ENCODE measurements at regions not wholly inside any gene's neighbourhood (a gene's known extent, or its start where the extent isn't known, plus 50 kb on each side); places are given as distances from the start of the nearest gene placed in this dataset.

DNA sequence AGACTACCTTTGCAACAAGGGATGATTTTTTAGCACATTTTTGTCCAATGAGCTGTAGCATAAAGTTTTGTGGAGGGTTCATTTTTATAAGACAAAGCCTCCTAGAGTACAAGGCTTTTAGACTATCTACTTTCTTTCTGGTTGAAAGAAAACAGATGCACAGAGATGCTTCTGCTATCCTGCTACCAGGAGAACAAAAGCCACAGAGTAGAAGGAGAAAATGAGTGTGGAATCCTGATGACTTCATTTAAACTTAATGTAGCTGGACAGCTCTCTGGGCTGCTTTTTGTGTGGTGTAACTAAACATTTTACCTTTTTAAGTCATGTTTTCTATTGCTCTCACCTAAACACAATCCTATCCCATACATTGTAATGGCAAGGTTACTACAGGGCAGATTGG, 1009.4 kb downstream of the TLE1 start:
- Histone ChIP-seq H3K27me3 (ENCODE audit: control insufficient read depth, low read length) (no peaks in the 10 kb centered on the region), H4K20me1 (ENCODE audit: control insufficient read depth, insufficient read depth, low read depth, low read length) (no peaks in the 10 kb centered on the region), H3K9me3 (ENCODE audit: control insufficient read depth, insufficient read depth, low read length) (no peaks in the 10 kb centered on the region), H3K36me3 (ENCODE audit: control insufficient read depth, low read length) (no peaks in the 10 kb centered on the region), H3K79me2 (ENCODE audit: control insufficient read depth, low read length) (no peaks in the 10 kb centered on the region), H3K4me1 (ENCODE audit: control insufficient read depth, low read length) (no peaks in the 10 kb centered on the region), H3K4me2 (ENCODE audit: low read length) (no peak overlapping the region), H3K27ac (ENCODE audit: low read depth, low read length) (no peak overlapping the region), H3F3A (ENCODE audit: control insufficient read depth, insufficient read depth) (no peaks in the 10 kb centered on the region), H3K9me2 (replicated peaks; ENCODE audit: control insufficient read depth, low read length) (no peaks in the 10 kb centered on the region), H3K4me3 (ENCODE audit: low read length) (no peak overlapping the region)
- TF ChIP-seq, protein P1, sequence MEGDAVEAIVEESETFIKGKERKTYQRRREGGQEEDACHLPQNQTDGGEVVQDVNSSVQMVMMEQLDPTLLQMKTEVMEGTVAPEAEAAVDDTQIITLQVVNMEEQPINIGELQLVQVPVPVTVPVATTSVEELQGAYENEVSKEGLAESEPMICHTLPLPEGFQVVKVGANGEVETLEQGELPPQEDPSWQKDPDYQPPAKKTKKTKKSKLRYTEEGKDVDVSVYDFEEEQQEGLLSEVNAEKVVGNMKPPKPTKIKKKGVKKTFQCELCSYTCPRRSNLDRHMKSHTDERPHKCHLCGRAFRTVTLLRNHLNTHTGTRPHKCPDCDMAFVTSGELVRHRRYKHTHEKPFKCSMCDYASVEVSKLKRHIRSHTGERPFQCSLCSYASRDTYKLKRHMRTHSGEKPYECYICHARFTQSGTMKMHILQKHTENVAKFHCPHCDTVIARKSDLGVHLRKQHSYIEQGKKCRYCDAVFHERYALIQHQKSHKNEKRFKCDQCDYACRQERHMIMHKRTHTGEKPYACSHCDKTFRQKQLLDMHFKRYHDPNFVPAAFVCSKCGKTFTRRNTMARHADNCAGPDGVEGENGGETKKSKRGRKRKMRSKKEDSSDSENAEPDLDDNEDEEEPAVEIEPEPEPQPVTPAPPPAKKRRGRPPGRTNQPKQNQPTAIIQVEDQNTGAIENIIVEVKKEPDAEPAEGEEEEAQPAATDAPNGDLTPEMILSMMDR (IDR thresholded peaks at IDR 0.05; ENCODE audit: low read depth, low read length, poor library complexity, severe bottlenecking) = no peak
- no peak for TF ChIP-seq EZH2phosphoT487 (IDR thresholded peaks at IDR 0.05; ENCODE audit: borderline replicate concordance, low read length)

DNA sequence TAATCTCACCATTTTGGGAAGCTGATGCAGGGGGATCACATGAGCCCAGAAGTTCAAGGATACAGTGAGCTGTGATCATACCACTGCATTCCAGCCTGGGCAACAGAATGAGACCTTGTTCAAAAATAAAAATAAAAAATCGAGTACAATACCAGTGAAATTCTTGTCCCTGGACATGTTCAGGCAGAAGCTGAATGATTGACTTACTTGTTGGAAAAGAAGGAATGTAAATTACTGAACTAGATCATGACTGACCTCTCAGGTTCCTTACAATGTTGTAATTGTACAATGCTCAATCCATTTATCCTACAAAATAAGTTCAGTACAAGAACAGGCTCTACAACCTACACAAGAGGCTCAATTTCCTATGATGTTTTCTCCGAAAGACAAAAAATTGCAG, 1010.4 kb downstream of the TLE1 start:
- H3K79me2 ChIP-seq (ENCODE audit: control insufficient read depth, low read length) = no peaks in the 10 kb centered on the region
- H3K36me3 ChIP-seq (ENCODE audit: control insufficient read depth, low read length) = no peaks in the 10 kb centered on the region
- H3K4me1 ChIP-seq (ENCODE audit: control insufficient read depth, low read length) = no peaks in the 10 kb centered on the region
- H3K27me3 ChIP-seq (ENCODE audit: control insufficient read depth, low read length) = no peaks in the 10 kb centered on the region
- H3K4me2 ChIP-seq (ENCODE audit: low read length) = no peak overlapping the region
- H3K4me3 ChIP-seq (ENCODE audit: low read length) = no peak overlapping the region
- H4K20me1 ChIP-seq (ENCODE audit: control insufficient read depth, insufficient read depth, low read depth, low read length) = no peaks in the 10 kb centered on the region
- TF ChIP-seq, protein P1 (IDR thresholded peaks at IDR 0.05; ENCODE audit: low read depth, low read length, poor library complexity, severe bottlenecking) = no peak
- H3K9me2 ChIP-seq (replicated peaks; ENCODE audit: control insufficient read depth, low read length) = no peaks in the 10 kb centered on the region
- no peaks in the 10 kb centered on the region for H3K9me3 ChIP-seq (ENCODE audit: control insufficient read depth, insufficient read depth, low read length)
- H3F3A ChIP-seq (ENCODE audit: control insufficient read depth, insufficient read depth) = no peaks in the 10 kb centered on the region
- no peak overlapping the region for H3K27ac ChIP-seq (ENCODE audit: low read depth, low read length)

DNA sequence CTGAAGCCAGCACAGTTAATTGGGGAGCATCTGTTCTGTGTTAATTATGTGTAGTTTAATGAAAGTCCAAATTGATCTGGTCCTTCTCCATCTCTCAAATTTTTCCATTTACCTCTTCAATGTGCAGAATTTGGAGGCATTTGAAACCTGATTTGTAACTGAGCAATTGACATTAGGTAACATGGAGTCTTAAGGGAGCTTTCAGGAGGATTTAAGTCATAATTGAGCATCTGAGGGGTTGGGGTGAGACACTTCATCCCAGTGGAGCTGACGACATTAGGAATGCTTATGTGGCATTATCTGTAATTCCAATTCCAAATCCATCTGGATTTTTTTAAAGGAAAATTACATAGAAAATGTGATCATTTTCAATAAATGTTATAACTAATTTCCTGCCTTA, 1015.9 kb downstream of the TLE1 start:
- Histone ChIP-seq H3F3A (ENCODE audit: control insufficient read depth, insufficient read depth) (no peaks in the 10 kb centered on the region), H3K9me2 (replicated peaks; ENCODE audit: control insufficient read depth, low read length) (no peaks in the 10 kb centered on the region), H3K9me3 (ENCODE audit: control insufficient read depth, insufficient read depth, low read length) (peaks cover 8% of the 10 kb centered on the region; the same call in 1 of the 2 replicates), H3K79me2 (ENCODE audit: control insufficient read depth, low read length) (no peaks in the 10 kb centered on the region), H3K4me3 (ENCODE audit: low read length) (no peak overlapping the region), H3K36me3 (ENCODE audit: control insufficient read depth, low read length) (no peaks in the 10 kb centered on the region), H3K4me2 (ENCODE audit: low read length) (no peak overlapping the region), H3K27ac (ENCODE audit: low read depth, low read length) (no peak overlapping the region), H4K20me1 (ENCODE audit: control insufficient read depth, insufficient read depth, low read depth, low read length) (no peaks in the 10 kb centered on the region), H3K4me1 (ENCODE audit: control insufficient read depth, low read length) (no peaks in the 10 kb centered on the region), H3K27me3 (ENCODE audit: control insufficient read depth, low read length) (no peaks in the 10 kb centered on the region)
- TF ChIP-seq, protein P1 (IDR thresholded peaks at IDR 0.05; ENCODE audit: low read depth, low read length, poor library complexity, severe bottlenecking) = no peak
- no peak for TF ChIP-seq EZH2phosphoT487 (IDR thresholded peaks at IDR 0.05; ENCODE audit: borderline replicate concordance, low read length)

DNA sequence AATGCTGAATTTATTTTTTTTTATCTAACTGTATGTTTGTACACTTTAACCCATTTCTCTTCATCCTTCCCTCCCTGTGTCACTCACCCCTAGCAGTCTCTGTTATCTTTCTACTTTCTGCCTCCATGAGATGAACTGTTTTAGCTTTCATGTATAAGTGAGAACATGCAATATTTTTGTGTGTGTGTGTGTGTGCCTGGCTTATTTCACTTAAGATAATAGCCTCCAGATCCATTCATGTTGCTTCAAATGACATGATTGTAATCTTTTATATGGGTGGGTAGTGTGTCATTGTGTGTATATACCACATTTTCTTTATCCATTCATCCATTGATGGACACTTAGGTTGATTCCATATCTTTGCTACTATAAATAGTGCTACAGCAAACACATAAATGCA, 1023.9 kb downstream of the TLE1 start:
- no peaks in the 10 kb centered on the region for H4K20me1 ChIP-seq (ENCODE audit: control insufficient read depth, insufficient read depth, low read depth, low read length)
- no peak overlapping the region for H3K27ac ChIP-seq (ENCODE audit: low read depth, low read length)
- TF ChIP-seq, protein P1 (IDR thresholded peaks at IDR 0.05; ENCODE audit: low read depth, low read length, poor library complexity, severe bottlenecking) = no peak
- no peak for TF ChIP-seq EZH2phosphoT487 (IDR thresholded peaks at IDR 0.05; ENCODE audit: borderline replicate concordance, low read length)
- peaks cover 8% of the 10 kb centered on the region for H3K9me3 ChIP-seq (ENCODE audit: control insufficient read depth, insufficient read depth, low read length)
- H3K4me2 ChIP-seq (ENCODE audit: low read length) = no peak overlapping the region
- H3K79me2 ChIP-seq (ENCODE audit: control insufficient read depth, low read length) = no peaks in the 10 kb centered on the region
- no peaks in the 10 kb centered on the region for H3K4me1 ChIP-seq (ENCODE audit: control insufficient read depth, low read length)
- no peak overlapping the region for H3K4me3 ChIP-seq (ENCODE audit: low read length)
- no peaks in the 10 kb centered on the region for H3K9me2 ChIP-seq (replicated peaks; ENCODE audit: control insufficient read depth, low read length)
- H3F3A ChIP-seq (ENCODE audit: control insufficient read depth, insufficient read depth) = no peaks in the 10 kb centered on the region
- H3K27me3 ChIP-seq (ENCODE audit: control insufficient read depth, low read length) = no peaks in the 10 kb centered on the region
- H3K36me3 ChIP-seq (ENCODE audit: control insufficient read depth, low read length) = no peaks in the 10 kb centered on the region
